ENCODE measurements at regions not wholly inside any gene's neighbourhood (a gene's known extent, or its start where the extent isn't known, plus 50 kb on each side); places are given as distances from the start of the nearest gene placed in this dataset.
"Not testable (repeated sequence)": the region's sequence is repeated elsewhere in the genome, so short reads cannot be mapped to it uniquely, and the experiment has no call there.

GRCh38 chr10:33909476-33909875 lies 575.0 kb upstream of the NRP1 start:
- not testable (repeated sequence) for TF ChIP-seq CTCF (conservative IDR thresholded peaks at IDR 0.05; ENCODE audit: low read depth, low read length); EZH2 (IDR thresholded peaks at IDR 0.05; ENCODE audit: borderline replicate concordance, low read depth, low read length, poor library complexity, severe bottlenecking)
